ENCODE measurements at regions not wholly inside any gene's neighbourhood (a gene's known extent, or its start where the extent isn't known, plus 50 kb on each side); places are given as distances from the start of the nearest gene placed in this dataset.

DNA sequence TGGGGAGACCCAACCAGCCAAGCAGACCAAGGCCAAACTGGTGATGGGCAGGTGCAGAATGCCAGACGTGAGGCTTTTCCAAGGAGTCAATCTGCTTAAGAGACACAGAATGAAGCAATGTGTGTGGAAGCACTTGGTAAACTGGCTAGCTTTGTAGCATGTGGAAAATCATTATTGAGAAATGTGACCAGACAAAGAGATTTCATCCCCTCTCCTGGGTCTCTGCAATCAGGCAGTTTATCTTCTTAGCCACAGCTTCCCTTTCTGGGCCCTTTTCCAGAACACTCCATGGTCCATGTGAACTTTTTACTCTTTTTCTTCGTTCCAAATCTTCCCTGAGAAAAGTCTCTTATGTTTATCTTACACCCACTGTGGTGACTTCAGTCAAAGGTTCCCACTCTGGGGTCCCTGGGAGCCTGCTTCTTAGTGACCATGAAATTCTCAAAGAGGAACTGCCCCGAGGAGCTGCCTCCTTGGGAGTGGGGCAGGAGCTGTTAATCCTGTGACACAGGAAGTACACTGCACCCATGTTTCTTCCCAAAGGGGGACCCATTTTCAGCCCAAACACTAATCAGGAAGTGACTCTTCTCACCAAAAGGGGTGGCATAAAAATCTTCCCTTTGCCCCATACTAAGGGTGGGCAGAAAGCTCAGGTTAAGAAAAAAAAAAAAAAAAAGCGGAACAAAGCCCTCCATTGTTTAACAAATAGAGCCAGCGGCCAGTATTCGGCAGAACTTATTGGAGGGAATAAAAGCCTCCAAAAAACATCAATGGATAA is 346.2 kb upstream of the ASIC2 start:
- Histone ChIP-seq H3K27me3 (no peaks in the 10 kb centered on the region), H3K4me3 (no peak overlapping the region), H3K36me3 (no peaks in the 10 kb centered on the region), H3K4me1 (no peaks in the 10 kb centered on the region), H3K27ac (no peak overlapping the region), H3K9me3 (no peaks in the 10 kb centered on the region)
- WGBS, 2 donors, result 24% methylated on average over 6 of the region's 6 CpGs
- no peak for TF ChIP-seq POLR2A (IDR thresholded peaks at IDR 0.05)
- no peak for TF ChIP-seq EP300 (IDR thresholded peaks at IDR 0.05)
- TF ChIP-seq, protein P1, sequence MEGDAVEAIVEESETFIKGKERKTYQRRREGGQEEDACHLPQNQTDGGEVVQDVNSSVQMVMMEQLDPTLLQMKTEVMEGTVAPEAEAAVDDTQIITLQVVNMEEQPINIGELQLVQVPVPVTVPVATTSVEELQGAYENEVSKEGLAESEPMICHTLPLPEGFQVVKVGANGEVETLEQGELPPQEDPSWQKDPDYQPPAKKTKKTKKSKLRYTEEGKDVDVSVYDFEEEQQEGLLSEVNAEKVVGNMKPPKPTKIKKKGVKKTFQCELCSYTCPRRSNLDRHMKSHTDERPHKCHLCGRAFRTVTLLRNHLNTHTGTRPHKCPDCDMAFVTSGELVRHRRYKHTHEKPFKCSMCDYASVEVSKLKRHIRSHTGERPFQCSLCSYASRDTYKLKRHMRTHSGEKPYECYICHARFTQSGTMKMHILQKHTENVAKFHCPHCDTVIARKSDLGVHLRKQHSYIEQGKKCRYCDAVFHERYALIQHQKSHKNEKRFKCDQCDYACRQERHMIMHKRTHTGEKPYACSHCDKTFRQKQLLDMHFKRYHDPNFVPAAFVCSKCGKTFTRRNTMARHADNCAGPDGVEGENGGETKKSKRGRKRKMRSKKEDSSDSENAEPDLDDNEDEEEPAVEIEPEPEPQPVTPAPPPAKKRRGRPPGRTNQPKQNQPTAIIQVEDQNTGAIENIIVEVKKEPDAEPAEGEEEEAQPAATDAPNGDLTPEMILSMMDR (IDR thresholded peaks at IDR 0.05), result no peak
- no peak for DNase-seq (ENCODE audit: low spot score in 2 of 2)

DNA sequence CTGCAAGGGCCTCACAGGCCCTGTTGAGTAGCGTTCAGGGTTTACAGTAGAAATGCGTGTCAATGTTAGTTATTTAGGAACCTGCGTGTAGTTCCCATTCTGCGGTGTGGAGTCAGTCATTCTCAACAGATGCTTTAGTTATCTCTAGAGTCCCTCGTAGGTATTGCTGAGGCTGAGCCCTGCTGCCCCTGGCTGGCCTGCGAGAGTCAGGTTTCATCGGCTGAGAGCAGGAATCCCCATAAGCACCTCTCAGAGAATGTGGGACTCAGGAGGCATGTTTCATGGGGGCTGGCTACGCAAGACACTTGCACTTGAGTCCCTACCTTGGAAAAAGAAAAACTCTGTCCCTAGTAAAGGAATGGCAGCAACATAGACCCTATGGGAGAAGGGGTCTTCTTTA is 347.5 kb upstream of the ASIC2 start:
- TF ChIP-seq, protein P1 (IDR thresholded peaks at IDR 0.05), result no peak
- TF ChIP-seq EP300 (IDR thresholded peaks at IDR 0.05), result no peak
- TF ChIP-seq POLR2A (IDR thresholded peaks at IDR 0.05), result no peak
- no peaks in the 10 kb centered on the region for H3K36me3 ChIP-seq
- H3K4me3 ChIP-seq, result no peak overlapping the region
- H3K4me1 ChIP-seq, result no peaks in the 10 kb centered on the region
- DNase-seq (ENCODE audit: low spot score in 2 of 2), result no peak
- 81 to 84% methylated on average over 8 of the region's 8 CpGs for WGBS, 2 donors
- H3K27ac ChIP-seq, result no peak overlapping the region
- H3K27me3 ChIP-seq, result no peaks in the 10 kb centered on the region
- no peaks in the 10 kb centered on the region for H3K9me3 ChIP-seq

DNA sequence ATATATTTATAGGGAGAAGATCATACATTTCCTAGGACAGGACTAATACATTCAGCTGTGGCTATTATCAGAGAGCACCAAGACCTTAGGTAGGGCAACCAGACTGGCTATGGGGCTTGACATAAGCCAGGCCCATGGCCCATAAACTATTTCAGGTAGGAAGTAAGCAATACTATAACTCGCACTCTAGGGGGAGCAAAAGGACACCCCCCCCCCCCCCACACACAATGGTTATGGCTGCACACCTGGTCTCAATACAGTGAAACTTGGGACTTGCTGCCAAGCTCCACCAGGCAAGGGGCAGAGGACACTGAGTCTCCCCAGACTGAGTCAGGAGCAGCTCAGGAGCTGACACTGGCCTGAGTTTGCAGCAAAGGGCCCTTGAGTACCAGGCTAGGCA is 348.9 kb upstream of the ASIC2 start:
- Histone ChIP-seq H3K4me1 (no peaks in the 10 kb centered on the region), H3K9me3 (no peaks in the 10 kb centered on the region), H3K4me3 (no peak overlapping the region), H3K36me3 (no peaks in the 10 kb centered on the region), H3K27me3 (no peaks in the 10 kb centered on the region), H3K27ac (no peak overlapping the region)
- WGBS, 2 donors, result 40 to 86% methylated on average over 1 of the region's 1 CpG
- DNase-seq (ENCODE audit: low spot score in 2 of 2), result no peak
- TF ChIP-seq, protein P1 (IDR thresholded peaks at IDR 0.05), result no peak
- TF ChIP-seq POLR2A (IDR thresholded peaks at IDR 0.05) (no peak), EP300 (IDR thresholded peaks at IDR 0.05) (no peak)

DNA sequence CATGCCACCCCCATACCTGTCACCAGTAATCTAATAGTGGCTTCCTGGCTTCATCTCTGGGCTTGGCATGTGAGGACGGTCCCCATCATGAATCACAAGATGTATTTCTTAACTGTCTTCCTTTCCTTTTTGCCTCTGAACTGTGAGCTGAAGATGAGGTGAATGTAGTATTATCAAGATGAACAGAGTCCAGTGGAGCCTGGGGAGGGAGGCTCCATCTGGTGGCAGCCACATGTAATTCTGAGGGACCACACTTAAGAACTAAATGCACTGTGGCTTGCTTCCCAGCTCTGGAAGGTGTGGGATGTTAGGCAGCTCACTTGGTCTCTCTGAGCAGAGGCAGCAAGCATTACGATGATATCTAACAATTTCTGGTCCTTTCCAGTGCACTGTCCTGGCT is 354.9 kb upstream of the ASIC2 start:
- no peaks in the 10 kb centered on the region for H3K4me1 ChIP-seq
- no peak overlapping the region for H3K27ac ChIP-seq
- H3K27me3 ChIP-seq, result no peaks in the 10 kb centered on the region
- H3K36me3 ChIP-seq, result no peaks in the 10 kb centered on the region
- no peak for DNase-seq (ENCODE audit: low spot score in 2 of 2)
- no peak overlapping the region for H3K4me3 ChIP-seq
- H3K9me3 ChIP-seq, result no peaks in the 10 kb centered on the region
- 40 to 44% methylated on average over 2 of the region's 2 CpGs for WGBS, 2 donors
- TF ChIP-seq, protein P1 (IDR thresholded peaks at IDR 0.05), result peak in 4 of 5 experiments; percentile 10 to 20 (median 16)
- no peak for TF ChIP-seq POLR2A (IDR thresholded peaks at IDR 0.05)

DNA sequence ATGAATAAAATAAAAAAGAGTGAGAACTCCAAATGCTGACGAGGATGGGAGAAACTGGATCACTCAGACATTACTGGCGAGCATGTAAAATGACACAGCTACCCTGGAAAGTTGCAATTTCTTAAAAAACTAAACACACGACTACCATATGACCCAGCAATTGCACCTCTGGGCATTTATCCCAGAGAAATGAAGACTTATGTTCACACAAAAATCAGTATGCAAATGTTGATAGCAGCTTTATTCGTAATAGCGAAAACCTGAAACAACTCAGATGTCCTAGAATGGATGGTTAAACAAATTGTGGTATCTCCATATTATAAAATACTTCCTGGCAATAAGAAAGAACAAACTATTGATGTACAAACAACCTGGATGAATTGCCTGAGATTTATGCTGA is 357.2 kb upstream of the ASIC2 start:
- TF ChIP-seq, protein P1 (IDR thresholded peaks at IDR 0.05), result no peak
- TF ChIP-seq EP300 (IDR thresholded peaks at IDR 0.05), result no peak
- TF ChIP-seq POLR2A (IDR thresholded peaks at IDR 0.05), result no peak
- Histone ChIP-seq H3K27ac (no peak overlapping the region), H3K4me1 (no peaks in the 10 kb centered on the region), H3K4me3 (no peak overlapping the region), H3K27me3 (no peaks in the 10 kb centered on the region), H3K36me3 (no peaks in the 10 kb centered on the region), H3K9me3 (no peaks in the 10 kb centered on the region)
- 71% methylated on average over 5 of the region's 5 CpGs for WGBS, 2 donors
- DNase-seq (ENCODE audit: low spot score in 2 of 2), result no peak
